ENCODE measurements at regions not wholly inside any gene's neighbourhood (a gene's known extent, or its start where the extent isn't known, plus 50 kb on each side); places are given as distances from the start of the nearest gene placed in this dataset.

GRCh38 chr3:165513715-165514701, 317.8 kb upstream of the SLITRK3 start:
- TF ChIP-seq, protein P1, sequence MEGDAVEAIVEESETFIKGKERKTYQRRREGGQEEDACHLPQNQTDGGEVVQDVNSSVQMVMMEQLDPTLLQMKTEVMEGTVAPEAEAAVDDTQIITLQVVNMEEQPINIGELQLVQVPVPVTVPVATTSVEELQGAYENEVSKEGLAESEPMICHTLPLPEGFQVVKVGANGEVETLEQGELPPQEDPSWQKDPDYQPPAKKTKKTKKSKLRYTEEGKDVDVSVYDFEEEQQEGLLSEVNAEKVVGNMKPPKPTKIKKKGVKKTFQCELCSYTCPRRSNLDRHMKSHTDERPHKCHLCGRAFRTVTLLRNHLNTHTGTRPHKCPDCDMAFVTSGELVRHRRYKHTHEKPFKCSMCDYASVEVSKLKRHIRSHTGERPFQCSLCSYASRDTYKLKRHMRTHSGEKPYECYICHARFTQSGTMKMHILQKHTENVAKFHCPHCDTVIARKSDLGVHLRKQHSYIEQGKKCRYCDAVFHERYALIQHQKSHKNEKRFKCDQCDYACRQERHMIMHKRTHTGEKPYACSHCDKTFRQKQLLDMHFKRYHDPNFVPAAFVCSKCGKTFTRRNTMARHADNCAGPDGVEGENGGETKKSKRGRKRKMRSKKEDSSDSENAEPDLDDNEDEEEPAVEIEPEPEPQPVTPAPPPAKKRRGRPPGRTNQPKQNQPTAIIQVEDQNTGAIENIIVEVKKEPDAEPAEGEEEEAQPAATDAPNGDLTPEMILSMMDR (IDR thresholded peaks at IDR 0.05; ENCODE audit: low read depth, low read length): no peak
- TF ChIP-seq EZH2phosphoT487 (IDR thresholded peaks at IDR 0.05; ENCODE audit: low read depth): no peak

All from OCI-LY3 (cell line).